GM21529 (cell line): ENCODE measurements at regions not wholly inside any gene's neighbourhood (a gene's known extent, or its start where the extent isn't known, plus 50 kb on each side); places are given as distances from the start of the nearest gene placed in this dataset.
"Not testable (repeated sequence)": the region's sequence is repeated elsewhere in the genome, so short reads cannot be mapped to it uniquely, and the experiment has no call there.

Experiments used
- ATAC-seq: cut with Tn5 transposase; IDR thresholded peaks from one replicate; pipeline ENCODE4 v1.9.1; 2021; ENCODE audit not compliant: unreplicated experiment

DNA sequence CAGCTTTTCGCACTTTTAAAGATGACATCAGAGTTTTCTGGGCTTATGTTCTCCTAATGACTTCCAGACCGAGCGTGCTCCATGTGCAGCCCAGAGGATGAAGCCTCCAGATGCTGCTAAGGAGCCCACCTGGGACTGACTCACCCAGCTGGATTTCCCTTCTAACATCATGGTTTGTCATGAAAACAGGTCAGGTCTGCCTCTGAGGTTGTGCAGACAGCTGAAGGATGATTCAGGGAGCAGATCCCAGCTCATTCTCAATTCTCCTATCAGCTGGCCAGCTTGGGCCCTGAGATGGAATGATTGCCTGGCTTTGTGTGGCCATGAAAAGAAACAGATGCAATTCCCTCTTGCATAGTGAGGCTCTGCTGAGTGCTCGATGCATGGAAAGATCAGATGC, 123.9 kb upstream of the DUSP10 start:
- no peak for ATAC-seq

DNA sequence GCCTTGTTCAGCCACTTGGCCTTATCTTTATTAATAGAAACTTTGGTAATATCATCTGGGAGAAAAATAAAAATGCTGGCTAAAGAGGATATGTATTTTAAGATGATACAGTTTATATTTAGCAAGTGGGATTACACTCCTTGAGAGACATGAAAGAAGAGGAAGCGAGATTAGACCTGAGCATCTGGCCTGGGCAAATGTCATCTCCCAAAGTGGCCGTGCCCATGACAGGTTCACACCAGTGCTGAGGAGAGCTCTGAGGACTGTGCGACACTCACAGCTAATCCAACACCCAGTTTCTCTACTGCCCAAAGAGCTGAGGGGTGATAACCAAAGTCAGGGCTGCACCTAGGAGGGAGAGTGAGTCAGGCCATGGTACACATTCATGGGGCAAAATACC, 121.7 kb upstream of the DUSP10 start:
- ATAC-seq: no peak

DNA sequence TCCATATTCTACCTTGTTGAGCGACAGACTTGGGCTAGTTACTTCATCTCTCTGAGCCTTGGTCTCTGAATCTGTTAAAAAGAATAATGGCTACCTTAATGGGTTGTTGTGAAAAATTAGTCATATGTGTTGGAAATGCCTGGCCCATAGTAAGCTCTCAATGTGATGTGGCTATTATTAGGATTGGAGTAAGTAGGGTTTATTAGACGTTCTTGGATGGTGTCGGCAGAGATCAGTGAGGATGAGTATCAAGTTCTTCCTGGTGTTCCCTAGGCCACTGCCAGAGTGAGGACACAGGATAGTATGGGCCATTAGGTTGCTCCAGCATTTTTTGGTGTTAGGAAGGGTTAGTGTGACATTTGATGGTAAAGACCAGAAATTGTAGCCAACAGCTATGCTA, 121.1 kb upstream of the DUSP10 start:
- ATAC-seq: no peak

DNA sequence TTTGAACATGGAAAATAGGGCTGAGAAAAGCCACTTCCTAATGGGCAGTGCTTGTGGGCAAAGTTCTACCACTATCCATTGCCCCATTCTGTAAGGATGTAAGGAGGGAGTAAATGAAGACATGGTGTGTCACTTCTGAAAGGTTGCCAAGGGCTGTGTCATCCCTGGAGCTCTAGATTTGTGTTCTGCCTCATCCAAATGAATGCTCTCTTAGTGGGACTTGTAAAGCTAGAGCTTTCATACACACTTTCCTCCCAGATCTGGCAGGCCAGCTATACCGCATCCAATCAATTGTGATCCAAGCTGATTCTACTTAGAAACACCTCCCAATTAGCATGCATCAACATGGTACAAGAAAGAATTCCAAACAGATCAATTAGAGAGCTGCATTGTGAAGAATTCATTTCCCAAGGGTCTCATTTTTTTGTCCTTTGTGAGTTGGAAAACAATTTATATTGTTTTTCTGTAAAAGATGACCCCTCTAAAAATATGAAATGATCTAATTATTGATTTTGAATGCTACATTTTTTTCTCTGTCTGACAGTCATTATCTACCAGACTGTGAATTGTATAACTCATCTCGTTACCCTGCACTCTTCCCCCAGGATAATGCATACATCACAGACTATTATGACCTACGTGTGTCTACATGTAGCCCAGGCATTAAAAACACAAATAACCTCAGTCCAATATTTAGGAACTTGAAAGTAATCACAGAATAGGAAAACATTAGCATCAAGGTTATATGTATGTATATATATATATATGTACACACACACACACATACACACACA, 117.1 kb upstream of the DUSP10 start:
- no peak for ATAC-seq

DNA sequence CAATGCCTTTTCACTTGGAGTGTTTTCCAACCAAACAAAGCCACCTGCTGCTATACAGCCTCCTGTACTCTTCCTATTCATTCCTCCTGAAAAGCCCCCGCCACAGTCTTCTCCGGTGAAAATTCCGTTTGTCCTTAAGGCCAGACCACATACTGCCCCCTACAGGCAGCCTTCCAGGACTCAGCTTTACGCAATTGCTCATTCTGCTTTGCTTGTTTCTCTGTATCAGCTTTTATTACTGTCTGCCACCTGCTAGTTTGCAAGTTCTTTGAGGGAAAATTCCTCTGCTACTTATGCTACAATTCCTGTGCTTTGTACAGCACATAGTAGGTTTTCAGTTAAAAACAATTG, 115.2 kb upstream of the DUSP10 start:
- not testable (repeated sequence) for ATAC-seq

DNA sequence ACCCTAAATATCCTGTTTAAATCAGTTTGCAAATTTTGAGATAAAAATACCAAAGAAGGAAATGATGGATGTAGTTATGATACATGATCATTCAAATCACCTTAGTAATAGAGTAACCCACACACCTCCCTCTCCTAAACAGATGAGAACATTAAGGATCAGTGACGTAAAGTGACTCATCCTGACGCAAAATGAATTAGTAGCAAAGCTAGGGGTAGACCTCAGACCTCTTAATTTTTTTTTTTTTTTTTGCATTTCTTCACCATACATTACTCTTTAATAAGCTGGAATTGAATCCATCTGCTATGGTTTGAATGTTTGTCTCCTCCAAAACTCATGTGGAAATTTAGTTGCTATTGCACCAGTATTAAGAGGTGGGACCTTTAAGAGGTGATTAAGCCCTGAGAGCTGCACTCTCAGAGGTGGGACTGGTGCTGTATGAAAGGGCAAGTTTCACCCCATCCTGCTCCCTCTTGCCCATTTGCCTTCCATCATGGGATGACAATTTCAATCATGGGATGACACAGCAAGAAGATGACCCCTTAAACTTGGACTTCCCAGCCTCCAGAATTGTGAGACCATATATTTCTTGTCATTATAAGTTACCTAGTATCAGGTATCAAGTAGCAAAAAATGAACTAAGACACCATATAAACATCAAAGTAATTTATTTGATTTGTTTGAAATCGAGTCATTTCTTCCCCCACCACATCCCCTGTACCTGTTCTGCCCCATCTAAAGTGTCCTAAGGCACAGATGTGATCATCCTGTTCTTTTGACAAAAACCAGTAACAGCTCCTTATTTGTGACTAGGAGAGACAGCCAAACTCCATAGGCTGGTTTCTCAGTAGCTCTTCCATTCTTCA, 114.6 kb upstream of the DUSP10 start:
- ATAC-seq: no peak

DNA sequence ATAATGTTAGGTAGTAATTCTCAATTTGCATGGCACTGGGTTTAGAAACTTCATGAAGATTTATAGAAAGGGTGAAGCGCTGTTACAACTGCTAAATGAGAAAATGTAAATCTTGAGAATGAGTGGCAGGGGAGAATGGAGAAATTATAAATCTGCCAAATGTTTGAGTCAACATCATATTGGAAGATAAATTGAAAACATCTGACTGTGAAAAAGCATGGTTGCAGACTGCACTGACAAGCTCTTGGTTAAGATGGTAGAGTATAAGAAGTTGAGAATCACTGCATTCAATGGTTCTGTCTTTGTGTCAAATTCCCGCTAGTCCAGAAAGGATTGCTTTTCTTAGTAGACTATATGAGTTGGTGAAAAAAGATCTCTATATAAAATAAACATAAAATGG, 113.3 kb upstream of the DUSP10 start:
- ATAC-seq: no peak

DNA sequence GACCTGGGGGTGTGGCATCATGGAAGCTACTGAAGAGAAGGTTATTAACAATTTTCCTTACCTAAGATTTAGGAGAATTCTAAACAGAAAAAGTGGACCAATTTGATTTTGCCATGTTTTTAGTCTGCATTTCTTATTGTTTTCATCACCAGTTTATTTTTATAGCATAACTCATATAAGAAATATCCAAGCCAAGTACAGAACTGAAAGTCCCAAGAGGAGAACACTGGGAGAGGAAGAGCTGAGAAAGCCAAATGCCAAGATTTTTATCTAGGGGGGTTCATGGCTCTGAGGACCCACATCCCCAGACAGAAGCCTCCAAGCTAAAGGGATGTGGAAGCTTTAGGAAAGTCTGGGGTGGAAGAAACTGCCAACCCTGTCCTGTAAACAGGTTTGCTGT, 109.4 kb upstream of the DUSP10 start:
- no peak for ATAC-seq

DNA sequence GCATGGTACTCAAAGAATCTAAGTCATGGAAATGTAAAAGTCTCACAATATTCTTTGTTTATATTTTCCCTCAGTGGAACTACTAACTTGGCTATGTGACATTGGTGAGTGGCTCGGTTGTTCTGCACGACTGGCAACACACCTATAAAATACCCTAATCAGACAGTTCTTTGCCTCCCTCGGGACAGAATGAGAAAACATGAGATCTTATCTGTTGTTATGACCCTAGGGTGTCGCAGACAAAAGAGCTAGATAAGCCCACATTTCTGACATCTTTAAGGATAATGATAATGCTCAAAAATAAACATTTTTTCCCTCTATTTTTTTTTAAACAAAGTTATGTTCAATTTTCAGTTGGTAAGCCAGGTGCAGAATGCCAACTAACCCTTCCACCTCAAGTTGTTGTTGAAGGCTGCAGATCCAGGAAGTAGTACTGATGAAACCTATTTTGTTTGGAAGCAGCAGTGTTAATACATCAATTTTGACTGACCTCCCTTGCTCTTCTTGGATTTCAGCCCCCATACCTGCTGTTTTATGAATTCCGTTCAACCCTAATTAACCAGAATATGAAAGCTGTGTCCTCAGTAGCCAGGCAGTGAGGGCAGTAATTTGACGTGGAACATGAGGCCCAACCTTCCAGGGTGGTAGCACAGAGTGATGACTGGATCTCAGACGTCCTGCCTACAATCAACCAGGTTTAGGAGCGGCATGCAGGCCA, 108.7 kb upstream of the DUSP10 start:
- ATAC-seq: no peak

DNA sequence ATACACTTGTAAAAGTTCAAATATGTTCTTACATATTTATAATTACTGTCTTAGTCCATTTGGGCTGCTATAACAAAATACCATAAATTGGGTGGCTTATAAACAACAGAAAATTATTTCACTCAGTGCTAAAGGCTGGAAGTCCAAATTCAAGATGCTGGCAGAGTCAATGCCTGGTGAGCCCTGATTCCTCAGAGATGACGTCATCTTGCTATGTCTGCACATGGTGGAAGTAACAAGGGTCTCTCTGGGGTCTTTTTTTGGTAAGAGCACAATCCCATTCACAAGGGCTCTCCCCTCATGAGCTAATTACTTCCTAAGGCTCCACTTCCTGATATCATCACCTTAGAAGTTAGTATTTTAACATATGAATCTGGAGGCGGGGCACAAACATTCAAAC, 108.0 kb upstream of the DUSP10 start:
- no peak for ATAC-seq

DNA sequence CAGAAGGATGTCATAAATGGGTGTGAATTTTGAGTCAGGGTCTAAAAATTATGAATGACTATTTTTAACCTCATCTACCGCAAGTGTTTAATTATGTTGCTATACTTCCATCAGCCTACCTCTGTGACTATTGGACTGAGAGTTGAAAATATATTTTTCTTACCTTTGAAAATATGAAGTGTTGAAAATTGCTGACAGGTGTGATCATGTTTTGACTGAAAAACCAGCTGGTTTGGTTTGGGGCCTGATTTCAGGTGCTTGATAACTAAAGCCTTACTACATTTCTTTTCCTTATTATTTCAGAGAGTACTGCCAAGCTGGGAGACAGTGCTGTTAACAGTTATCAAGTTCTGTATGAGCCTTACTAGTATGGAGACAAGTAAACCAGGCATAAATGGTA, 107.2 kb upstream of the DUSP10 start:
- ATAC-seq: no peak

DNA sequence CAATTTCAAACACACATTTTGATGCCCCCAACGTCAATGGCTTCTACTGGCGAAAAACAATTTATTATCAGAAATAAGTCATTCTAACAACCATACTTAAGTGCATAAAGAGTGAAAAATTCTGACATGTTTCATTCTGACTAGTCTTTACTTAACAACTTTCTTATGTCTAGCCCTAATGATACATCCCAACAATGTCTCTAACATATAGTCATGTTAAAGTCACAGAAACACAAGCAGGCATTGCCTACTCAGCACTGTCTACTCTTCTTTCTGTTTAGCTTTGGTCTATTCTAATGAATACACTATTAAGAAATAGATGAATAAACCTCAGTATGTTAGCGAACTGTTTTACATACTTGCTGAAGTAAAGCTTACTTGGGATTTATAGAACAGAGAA, 105.8 kb upstream of the DUSP10 start:
- ATAC-seq: no peak

DNA sequence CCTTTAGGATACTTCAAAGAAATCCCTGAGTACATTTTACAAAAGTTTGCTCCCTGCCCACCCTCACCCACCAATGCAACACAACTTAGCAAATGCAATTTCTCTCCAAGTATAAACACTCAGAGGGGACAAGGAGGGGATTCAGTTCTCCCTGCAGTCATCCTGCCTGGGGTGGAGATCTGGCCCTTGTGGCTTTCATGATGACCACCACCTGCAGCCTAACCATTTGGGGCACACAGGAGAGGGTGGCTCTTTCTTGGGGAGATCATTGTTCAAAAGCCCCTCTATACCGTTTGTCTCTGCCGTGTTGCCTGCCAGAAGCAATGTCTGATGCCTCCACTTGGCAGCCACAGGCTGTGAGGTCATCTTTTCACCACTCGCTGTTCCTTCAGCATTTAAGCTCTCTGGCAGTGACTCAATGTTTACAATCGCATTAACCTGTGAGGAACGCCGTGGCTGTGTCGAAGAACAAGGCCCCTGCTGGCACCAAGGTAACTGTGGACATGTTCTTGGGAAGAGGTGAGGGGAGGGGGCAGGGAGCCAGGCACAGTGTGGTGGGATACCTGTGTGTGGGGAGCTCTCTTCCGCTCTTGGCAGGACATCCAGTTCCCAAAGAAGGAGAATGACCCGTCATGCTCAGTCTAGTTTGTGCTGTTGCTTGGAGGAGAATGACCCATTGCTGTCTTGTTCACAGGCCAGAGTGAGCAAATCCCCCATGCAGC, 103.9 kb upstream of the DUSP10 start:
- no peak for ATAC-seq

DNA sequence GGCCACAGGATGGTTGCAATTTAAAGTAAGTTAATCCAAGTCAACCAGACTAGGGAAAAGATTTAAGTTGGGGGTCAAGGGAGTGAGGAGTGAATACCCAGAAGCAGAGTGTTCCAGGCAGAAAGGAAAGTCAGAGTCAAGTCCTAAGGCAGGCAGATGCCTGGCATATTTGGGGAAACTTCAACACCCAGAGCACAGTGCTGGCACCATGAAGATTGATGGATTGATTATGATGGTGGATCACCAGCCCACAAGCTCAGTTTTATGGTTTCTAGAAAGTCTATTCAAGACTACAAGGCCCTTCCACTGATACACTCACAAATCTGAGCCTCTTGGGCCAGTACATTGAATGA, 100.1 kb upstream of the DUSP10 start:
- ATAC-seq: no peak

DNA sequence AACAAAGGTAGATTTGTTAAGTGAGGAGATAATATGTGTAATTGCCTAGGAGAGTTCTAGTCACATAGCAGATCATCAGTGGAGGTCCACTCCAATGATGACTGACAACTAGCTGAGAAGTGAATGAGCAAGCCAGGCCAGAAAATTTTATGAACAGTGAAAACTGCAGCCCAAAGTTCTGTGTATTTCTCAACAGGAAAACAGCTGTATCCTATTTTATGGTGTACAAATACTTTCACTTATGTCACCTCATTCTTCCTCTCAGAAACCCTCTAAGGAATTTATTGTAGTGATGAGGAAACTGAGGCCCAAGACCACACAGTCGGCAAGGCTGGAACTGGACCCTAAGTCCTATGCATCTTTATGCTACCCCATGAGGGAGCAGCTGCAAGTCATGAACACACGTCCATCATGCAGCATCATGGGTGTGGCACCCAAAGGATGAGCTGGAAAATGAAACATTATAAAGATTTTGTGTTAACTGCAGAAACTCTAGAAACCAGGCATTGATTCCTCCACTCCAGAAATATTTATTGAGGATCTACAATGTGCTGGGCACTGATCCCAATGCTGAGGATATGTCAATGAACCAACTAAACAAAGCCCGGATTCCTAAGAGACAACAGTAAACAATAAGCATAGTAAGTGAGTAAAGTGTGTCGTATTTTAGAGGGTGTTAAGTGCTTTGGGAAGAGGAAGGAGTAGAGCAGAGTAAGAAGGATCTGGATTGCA, 99.5 kb upstream of the DUSP10 start:
- ATAC-seq: no peak

DNA sequence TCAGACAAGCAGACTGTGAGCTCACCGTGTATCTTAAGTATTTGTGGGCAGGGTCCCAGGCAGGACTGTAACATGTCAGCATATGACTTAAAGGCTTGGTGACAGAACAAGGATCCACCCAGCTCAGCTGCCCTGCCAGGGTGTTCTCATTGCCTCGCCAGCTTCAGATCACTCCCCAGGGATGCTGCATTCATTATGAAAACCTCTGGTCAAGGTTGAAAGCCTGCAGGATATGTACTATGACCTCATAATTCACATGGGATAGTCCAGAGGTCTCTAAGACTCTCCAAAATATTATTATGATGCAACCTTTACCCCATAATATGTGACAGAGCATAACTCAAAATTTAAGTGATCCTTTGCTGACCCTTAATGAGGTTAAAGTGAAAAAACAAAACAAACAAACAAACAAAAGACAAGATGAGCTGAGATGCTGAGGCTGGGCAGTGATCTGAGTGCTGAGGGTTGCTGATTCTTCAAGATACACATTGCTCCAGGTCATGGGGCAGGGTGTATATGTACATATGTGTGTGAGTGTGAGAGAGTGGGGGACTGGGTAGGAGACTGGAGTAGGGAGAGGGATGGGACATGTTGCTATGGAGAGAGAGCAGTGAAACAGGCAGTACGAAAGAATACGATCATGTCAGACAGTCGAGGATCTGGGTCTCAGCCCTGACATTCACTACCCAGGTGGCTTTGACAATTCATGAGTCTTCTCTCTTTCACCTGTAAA, 98.8 kb upstream of the DUSP10 start:
- ATAC-seq: peak; percentile 44

DNA sequence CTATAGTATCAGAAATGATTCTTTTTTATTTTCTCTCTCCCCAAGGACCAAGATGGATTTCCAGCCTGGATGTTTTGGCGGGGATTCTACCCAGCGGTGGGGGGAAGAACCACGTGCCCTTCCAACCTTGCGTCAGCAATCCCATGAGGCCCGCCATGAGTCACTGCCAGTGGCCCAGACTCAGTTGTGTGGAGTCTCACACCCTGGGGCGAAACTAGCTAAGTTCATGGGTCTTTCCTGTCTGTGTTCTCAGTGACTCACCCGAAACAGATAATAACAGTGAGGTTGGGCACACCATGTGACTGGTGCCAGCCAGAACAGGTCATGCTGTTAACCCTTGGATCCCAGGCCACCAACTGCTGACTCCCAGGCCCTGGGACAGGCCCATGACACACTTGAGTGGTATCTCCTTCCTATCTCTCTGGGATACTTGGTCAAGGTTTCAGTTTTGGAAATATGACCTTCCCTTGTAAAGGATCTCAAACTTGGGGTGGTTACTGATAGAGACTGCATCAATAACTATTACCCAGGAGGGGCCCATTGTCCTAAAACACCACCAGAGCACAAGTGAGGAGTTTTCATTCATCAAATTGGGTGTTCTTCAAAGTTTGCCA, 98.0 kb upstream of the DUSP10 start:
- ATAC-seq: peak; percentile 86

DNA sequence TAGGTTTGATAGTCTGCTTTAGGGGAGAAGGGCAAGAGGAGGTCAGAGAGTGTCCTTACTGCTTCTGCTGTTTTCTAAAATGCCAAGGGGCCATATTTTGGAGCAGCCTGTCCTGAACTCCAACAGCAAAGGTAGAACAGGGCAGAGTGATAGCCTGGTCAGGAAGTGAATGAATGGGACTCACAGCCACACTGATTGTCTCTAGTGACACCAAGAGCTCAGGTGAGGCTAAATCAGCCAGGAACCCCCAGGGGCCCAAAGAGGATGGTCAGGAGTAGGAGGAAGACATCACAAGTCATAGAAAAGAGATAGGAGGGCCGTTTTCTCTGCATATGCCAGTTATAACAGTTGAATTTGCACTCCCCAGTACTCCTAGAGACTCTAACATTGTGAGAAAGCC, 97.4 kb upstream of the DUSP10 start:
- ATAC-seq: peak; percentile 16

DNA sequence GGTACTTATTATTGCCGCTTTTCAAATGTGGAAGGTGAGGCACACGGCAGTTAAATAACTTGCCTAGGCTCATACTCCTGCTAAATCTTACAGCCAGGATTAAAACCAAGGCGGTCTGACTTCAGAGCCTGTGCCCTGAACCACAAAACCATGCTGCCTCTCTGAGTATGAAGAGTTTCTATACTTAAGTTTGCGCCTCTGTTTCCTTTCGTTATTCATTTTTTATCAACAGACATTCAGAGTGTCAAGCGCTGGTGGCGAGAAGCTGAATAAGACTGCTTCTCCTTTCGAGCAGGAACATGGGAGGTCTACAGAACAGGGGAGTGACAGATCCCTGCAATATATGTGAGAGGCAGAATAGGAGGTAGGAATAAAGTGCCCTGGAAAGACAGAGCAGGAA, 96.0 kb upstream of the DUSP10 start:
- no peak for ATAC-seq
